C1 segment of cervical spinal cord (tissue), 14 donors: ENCODE measurements at regions not wholly inside any gene's neighbourhood (a gene's known extent, or its start where the extent isn't known, plus 50 kb on each side); places are given as distances from the start of the nearest gene placed in this dataset.
A peak's percentile ranks its signal among the peaks of the same experiment; 100 is the strongest.

Experiments used
- DNase-seq, 14 donors: peaks; one replicate each; lab custom pipeline; 2025; lab: John Stamatoyannopoulos, UW

DNA sequence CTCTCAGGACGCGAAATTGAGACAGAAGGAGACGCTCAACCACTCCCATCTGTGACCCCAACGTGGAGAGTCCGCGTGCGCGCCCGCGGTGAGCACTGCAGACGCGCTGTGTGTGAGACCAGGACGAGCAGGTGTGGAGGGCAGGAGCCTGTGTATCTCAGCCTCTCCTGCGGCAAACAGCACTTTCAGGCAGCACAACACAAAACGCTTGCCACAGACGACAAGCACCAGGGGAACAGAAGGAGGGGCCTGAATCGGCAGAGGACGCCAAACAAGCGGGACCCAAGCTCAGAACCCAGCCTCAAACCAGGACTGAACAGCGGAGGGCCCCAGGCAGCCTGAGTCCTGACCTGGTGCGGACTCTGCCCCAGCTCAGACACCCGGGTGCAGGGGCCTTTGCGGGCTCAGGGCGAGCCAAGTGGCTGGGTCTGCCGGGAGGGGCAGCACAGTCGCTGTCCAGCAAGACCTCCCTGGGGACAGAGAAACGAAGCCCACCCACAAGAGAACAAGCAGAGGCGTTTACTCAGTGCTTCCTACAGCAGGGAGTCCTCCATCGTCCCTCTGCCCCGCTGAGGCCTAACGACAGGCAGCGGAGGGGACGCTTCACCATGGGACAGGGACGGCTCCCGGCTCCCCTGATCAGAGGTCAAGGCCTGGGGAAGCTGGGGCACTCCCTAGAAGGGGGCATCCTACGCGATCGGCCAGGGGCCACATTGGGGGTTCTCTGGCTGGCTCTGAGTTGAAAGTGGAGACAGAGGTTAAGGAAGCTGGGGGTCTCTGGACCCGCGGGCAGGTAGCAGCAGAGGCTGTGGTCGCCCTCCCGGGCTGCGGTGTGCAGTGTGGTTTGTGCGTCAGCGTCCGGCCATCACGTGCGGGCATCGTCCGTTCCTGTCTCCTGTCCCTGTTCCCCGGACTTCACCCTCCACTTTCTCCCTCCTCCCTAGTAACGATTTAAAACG is 560.8 kb downstream of the BRD1 start:
- no peak for DNase-seq

DNA sequence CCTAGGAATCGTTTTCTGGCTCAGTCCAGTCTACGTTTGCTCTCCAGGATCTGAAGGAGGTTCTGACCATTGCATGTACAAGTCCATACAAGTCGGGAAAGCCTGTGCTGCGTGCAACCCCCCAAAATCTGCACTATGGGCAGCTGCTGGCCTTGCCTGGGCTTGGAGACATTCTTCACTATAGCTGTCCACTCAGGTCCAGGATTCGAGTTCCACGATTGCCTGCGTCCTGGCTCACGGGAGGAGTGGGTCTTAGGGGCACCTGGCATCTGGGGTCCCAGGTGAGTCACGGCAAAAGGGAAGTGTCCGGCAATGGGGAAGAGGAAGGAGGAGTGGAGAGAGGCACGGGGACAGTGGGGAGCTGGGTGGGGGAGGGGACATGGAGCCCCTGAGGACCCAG is 563.0 kb downstream of the BRD1 start:
- DNase-seq = no peak

DNA sequence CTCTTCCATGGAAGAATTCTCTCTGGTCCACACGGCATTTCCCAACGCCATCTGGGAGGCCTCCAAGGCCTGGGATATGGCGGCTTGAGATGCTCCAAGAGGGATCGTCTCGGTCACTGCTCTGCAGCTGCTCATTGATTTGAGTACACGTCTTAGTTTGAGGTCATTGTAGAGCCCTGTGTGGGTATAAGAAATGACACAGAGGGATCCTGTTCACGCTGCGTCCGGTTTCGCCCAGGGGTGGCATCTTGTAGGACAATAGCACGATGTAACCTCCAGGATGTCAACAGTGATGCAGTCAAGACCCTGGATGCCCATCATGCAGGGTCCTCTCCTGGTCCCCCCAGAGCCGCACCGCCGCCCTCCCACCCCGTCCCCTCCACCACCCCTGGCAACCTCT is 564.6 kb downstream of the BRD1 start:
- no peak for DNase-seq

DNA sequence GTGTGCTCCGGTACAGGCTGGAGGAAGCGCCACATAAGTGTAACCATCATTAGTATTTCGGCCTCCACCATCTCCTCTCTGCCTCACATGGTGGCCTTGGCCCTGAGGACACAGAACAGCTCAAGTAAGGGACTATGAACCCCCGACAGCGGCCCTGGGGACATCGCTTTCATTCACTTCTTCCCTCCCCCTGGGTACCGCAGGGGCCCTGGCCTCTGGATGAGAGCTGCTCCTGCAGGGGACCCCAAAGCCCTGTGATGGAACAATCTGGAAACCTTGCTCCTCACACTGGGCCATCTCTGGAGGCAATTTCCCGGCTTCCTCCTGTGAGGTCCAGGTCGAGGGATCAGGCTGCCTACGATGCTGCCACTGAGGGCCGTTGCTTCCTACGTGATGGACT is 565.5 kb downstream of the BRD1 start:
- no peak for DNase-seq

DNA sequence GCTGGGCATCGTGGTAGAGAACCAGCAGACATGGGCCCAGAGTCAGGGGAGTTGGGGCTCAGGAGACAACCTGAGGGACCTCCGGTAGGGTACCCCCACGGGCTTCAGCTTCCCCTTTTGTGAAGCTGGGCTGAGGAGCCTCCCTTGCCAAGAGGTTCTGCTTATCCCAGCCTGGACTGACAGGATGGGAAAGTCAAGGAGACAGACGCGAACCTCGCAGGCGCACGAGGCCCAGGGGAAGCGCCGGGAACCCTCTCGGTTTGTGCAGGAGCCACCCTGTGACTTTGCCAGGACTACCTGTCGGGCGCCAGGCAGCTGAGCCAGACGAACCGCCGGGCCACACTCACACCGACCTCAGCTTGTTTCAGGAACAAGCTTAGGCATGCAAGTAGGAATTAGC is 566.1 kb downstream of the BRD1 start:
- DNase-seq = peak in 1 of 14 donors; percentile 6

DNA sequence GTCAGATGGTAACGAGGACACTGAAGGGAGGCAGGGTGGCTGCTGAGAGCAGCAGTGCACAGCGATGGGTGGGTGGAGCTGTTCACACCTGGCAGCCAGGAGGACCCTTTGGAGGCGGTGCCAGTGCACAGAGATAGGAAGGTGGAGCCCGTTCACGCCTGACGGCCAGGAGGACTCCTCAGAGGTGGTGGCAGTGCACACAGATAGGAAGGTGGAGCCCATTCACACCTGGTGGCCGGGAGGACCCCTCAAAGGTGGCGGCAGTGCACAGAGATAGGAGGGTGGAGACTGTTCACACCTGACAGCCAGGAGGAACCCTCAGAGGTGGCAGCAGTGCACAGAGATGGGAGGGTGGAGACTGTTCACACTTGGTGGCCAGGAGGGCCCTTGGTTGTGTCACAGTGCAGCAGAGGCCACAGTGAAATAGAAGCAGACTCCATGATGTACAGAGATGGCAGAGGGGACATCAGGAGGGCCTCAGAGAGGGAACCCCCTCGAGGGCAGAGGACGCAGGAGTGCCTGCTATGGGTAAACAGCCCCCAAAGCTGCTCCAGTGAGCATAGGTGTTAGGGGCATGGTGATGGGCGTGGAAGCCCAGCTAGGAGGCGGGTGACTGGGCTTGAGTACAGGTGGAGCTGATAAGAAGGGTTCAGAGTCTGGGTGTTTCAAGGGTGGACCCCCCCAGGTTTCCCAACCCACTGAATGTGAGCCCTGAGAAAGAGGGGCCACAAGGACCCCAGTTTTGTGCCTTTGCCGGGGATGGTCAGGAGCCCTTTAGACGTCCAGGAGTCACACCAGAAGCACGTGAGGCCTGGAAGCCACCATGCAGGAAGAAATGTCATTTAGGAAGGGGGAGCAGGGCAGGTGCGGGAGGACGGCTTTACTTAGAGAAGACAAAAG is 566.7 kb downstream of the BRD1 start:
- no peak for DNase-seq

DNA sequence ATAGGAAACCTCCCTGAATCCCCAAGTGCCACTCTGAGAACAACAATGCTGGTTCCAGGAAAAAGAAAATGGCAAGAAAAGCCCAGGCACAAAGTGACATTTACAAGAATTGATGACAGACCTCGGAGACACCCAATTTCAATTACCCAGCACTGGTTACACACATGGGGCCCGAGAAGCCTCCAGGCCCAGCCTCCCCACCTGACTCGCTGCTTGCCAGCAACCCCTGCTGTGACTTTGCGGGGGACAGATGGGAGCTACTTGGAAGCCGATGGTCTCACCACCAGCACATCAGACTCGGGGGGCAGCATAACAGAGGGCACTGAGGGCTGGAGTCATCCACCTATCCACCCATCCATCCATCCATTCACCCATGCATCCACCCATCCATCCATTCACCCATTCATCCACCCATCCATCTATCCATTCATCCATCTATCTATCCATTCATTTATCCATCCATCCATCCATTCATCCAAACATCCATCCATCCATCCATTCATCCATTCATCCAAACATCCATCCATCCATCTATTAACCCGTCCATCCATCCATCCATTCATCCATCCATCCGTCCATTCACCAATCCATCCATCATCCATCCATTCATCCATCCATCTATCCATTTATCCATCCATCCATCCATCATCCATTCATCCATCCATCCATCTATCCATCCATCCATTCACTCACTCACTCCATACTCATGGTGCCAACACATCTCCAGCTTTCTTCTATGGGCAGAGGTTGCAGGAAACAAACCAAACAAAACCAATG is 567.6 kb downstream of the BRD1 start:
- no peak for DNase-seq

DNA sequence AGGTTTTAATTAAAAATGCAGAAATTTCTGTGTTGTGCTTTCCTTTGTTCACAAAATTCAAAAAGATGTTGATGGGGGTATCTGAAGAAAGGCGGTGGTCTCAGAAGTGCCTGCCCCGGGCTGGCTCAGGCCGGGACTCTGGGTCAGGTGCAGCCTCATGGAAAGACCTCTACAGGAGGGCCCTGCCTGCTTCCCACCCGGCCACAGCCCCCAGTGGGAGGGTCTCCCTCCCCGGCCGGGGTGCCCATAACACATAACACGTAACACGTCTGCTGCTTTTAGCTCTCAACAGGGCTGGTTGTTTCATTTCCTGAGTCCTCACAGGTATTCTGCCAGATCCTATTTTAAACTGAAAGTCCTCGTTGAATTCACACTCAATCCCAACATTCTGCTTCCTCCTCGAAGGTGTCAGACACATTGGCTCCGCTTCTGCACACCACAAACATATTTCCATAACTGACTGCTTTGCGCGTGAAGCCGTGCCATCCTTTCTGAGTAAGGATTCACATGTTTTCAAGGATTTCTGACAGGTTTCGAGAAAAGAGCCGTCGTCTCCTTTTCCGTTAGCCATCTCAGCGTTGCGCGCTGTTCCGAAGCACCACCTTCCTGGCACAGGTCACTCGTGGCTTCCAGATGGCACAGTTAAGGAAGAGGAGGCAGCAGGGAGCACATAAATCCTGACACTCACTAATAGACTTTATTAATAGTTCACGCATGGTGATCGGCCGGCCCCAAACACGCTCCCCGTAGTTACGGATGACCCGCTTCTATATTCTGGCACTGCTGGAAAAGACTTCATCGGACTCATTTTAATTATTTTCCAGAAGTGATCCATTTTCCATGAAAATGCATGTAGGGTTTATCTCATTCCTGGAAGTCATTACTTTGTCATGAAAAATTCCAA is 569.3 kb downstream of the BRD1 start:
- peak in 1 of 14 donors; percentile 23 for DNase-seq

DNA sequence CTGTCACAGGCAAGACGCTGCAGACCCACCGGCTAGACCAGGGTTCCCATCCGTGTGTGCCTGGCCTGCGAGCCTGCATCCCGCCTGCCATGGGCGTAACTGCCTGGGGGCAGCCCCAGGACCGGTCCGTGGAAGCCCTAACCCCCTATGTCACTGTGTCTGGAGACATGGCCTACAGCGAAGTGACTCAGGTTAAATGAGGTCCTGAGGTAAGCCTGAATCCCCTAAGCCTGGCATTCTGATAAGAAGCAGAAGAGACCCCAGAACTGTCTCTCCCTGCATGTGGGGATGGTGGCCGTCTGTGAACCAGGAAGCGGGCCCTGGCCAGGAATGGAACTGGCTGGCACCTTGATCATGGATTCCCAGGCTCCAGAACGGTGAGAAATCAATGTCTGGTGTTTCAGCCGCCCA is 570.1 kb downstream of the BRD1 start:
- no peak for DNase-seq

DNA sequence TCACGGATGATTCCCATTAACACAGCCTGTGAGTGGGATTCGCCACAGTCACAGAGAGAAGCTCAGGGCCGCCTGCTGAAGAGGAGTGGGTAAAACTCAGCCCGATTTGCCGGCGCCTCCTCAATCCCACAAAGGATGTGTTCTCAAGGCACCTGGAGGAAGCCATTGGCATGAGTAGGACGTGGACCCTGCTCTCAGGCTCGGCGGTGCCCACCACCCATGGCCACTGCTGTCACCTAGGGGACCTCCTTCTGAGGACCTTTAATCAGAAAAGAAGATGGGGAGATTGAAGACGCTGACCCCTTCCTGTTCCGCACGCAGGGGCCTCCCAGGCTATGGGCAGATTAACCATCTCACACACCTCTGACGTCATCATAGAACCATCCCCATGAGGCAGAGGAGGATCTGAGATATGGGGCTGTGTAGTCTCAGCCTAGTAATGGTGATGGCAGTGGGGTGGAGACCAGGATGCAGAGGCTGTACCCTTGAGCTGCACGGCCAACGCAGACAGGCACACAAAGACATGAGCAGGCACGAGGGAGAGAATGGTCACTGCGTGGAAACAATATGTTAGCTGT is 571.8 kb downstream of the BRD1 start:
- DNase-seq = no peak

DNA sequence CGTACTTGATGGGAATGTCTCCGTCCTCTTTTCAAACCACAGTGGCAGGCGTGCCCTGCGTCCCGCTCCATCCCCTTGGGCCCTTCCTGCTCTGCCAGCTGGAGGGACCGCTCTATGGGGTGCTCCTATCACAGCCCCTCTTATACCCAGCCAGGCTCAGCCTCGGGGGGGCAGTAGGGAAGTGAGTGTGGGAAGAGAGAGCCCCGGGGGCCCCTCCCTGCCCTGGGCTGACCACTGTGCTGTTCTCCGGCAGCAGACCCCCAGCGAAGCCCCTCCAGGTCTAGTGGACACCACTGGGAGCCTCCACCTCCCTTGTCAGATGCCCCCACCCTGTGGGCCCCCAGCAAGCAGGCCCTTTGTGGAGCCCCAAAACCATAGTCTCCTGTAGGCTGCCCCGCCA is 572.5 kb downstream of the BRD1 start:
- DNase-seq = no peak

DNA sequence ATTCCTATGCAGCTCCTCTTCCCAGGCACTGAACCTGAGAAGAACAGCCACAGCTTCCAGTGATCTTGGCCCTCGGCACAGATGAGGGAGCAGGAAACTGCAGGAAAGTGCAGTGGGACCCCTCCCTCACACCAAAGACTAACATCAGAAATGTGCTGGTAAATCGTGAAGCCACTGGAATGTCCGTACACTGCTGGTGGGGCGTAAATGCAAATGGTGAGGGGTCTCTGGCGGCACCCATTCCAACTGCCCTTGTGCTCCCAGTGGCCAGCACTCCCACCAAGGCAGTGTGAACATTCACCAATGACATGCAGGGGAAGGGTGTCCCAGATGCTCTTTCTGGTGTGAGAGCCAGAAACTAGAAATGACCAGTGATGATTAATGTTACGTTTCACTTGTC is 574.0 kb downstream of the BRD1 start:
- no peak for DNase-seq

DNA sequence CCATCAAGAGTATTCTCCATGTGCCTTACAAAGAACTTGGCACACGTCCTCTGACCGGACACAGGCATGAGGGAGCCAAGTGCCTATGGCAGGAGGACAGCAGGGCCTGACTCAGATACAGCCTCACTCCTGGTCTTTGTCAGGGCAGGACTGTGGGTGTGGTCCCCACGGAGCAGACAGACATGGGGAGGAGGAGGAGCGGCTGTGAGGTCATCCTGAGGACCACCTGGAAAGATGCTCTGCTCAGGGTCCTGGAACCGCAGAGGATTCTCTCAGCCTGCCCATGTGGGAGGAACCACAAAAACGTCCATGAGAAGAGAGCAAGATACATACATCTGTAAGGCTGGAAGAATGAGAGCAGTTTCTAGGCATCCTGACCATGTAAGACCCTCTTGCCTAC is 576.3 kb downstream of the BRD1 start:
- DNase-seq = no peak

DNA sequence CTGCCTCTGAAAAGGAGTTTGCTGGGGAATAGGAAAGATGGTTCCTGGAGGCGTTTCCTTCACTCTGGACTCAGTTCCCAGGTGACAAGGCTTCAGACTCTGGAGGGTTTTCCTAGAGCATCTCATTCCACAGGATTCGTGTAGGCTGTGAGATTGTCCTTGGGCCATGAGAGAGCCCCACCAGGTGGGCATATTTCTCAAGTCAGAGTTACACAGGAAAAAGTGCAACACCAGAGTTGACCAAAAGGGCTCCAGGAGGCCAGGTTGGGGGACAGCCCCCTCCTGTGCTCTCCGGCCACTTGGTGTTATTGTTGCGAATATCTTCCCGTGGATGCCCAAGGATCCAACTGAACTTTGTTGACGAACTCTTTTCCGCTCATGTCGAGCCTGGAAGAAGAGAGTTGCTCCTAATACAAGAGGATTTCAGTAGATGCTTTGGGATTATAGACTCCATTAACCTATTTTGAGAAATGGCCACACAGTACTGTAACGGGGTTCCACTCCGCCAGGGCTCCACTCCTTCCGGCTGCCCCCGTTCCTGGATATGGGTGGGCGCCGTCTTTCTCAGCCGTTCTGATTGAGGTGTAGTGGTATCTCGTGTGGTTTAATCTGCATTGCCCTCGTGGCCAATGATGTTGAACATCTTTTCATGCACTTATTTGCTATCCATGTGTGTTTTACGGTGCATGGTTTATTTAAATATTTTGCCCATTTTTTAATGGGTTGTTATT is 580.3 kb downstream of the BRD1 start:
- DNase-seq = no peak

DNA sequence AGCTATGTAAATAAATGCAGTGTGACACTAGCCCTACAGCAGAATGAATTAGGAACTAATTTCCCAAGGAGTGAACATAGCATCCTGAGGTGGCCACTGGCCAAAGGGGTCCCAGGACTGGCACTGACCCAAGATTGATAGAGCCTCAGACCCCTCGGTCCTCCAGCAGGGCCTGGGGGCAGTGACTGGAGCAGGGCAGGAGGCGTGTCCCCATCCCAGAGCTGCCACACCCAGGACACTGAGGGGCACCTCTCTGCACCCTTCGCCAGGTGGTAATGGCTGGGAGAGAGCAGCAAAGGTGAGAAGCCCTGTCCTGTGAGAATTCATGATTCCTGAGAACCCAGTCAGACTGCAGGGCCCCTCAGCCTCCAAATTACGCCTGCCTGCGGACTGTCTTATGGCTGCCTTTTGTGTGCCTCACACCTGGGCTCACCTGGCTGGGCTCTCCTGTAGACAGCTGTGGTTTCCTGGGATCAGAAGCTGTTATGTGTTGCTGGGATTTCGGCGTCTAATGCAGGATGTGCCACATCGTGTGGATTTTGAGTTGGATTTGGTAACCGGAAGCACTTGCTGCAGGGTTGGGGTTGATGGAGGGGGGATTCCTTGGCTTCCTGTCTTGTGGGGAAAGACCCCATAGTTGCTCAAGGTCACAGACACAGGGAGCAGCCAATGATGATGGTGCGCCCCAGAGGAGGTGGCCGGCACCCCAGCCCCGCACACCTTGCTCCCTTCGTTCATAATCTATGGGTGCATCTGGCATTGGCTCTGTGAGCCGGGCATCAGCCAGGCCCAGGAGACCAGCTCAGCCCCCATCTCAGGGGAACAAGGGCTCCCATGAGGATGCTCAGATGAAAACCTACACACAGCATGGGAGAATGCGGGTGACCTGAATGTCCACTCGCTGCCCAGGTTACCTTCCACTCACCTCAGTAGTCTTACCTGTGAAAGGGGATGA is 582.9 kb downstream of the BRD1 start:
- no peak for DNase-seq

DNA sequence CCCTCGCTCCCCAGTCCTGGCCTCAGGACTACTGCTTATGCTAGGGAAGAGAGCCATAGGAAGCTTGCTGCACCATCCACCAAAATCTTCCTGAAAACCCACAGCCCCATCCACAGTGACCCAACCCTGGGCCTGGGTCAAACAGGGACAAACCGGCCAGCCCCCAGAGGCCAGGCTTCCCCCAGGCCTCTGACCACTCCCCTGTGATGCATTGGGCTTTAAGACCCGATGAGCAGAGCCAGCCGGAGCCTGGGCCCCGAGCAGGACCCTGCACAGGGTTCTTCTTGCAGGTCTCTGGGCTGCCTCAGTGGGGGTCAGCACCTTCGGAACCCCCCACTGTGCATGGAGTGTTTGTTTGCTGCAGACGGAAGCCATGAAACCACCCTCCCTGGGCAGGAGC is 583.7 kb downstream of the BRD1 start:
- no peak for DNase-seq

DNA sequence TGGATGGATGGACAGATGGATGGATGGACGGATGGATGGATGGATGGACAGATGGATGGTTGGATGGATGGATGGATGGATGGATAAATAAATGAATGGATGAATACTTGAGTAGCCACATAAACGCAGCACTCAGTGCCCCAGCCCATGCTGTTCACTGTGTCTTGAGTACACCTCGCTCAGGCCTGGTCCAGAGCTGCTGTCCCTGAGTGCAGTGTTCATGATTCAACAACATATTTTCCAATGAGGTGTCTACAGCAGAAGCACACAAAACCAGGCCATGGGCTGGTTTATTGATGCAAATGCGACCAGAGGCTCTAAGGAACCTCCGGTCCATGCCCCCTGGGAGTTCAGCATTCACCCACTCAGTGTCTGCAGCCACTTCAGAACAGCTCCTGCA is 584.3 kb downstream of the BRD1 start:
- no peak for DNase-seq

DNA sequence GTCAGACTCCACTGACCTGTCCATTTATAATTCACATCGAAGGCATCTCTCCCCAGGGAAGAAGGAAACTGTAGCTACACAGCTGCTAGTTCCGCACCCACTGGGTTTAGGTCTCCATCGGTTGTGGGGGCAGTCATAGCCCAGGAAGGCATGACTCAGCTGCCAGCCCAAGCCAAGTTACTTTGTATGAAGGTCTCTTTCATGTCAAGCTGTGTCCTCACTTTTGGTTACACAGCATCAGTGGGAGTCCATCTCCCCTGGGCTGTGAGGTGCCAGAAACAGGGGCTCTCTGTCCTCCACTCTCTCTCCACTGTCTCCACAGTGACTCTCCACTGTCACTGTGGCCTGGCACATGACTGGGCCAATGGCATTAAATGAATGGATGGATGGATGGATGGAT is 585.2 kb downstream of the BRD1 start:
- no peak for DNase-seq
